ENCODE measurements at regions not wholly inside any gene's neighbourhood (a gene's known extent, or its start where the extent isn't known, plus 50 kb on each side); places are given as distances from the start of the nearest gene placed in this dataset.

- H3K27me3 Mint-ChIP-seq, result peaks cover 8 to 40% of the 10 kb centered on the region in 2 donors
- H3K27me3 ChIP-seq (ENCODE audit: insufficient read depth, low read length, poor library complexity, severe bottlenecking), result peaks cover 4% of the 10 kb centered on the region
- peaks cover 17% of the 10 kb centered on the region for H3K4me1 ChIP-seq (ENCODE audit: insufficient read depth, low read length)
- H3K4me1 Mint-ChIP-seq, result no peaks in the 10 kb centered on the region
- DNase-seq, result no peak
- H3K9me3 Mint-ChIP-seq, result no peaks in the 10 kb centered on the region
- POLR2A ChIA-PET, result no interaction called here
- no peaks in the 10 kb centered on the region for H3K36me3 ChIP-seq (ENCODE audit: insufficient read depth, low read length)
- H3K9me3 ChIP-seq (ENCODE audit: low read length), result no peaks in the 10 kb centered on the region
- CTCF ChIA-PET, result interaction anchor here (2.1 kb wide), 1 partner anchor 13 kb away, joined by 4 read pairs; no protein-coding TSS in a partner anchor
- no peak overlapping the region for H3K27ac Mint-ChIP-seq
- H3K4me3 ChIP-seq (ENCODE audit: low read length), result no peak overlapping the region
- no peaks in the 10 kb centered on the region for H3K36me3 Mint-ChIP-seq
- H3K4me3 Mint-ChIP-seq, result no peak overlapping the region
- no peak overlapping the region for H3K27ac ChIP-seq (ENCODE audit: low read depth, low read length)
Measured at GRCh38 chr6:40328986-40329545, 258.1 kb downstream of the LRFN2 start.

- H3K4me1 Mint-ChIP-seq, result no peaks in the 10 kb centered on the region
- Histone ChIP-seq H3K4me1 (ENCODE audit: insufficient read depth, low read length) (peaks cover 17% of the 10 kb centered on the region), H3K27ac (ENCODE audit: low read depth, low read length) (no peak overlapping the region), H3K4me3 (ENCODE audit: low read length) (no peak overlapping the region), H3K36me3 (ENCODE audit: insufficient read depth, low read length) (no peaks in the 10 kb centered on the region), H3K9me3 (ENCODE audit: low read length) (no peaks in the 10 kb centered on the region), H3K27me3 (ENCODE audit: insufficient read depth, low read length, poor library complexity, severe bottlenecking) (peaks cover 4% of the 10 kb centered on the region)
- no peak overlapping the region for H3K4me3 Mint-ChIP-seq
- DNase-seq, result no peak
- peaks cover 8 to 45% of the 10 kb centered on the region in 2 donors for H3K27me3 Mint-ChIP-seq
- no peaks in the 10 kb centered on the region for H3K36me3 Mint-ChIP-seq
- POLR2A ChIA-PET, result no interaction called here
- no peaks in the 10 kb centered on the region for H3K9me3 Mint-ChIP-seq
- CTCF ChIA-PET, result interaction anchor here (1.2 to 2.1 kb wide), 2 partner anchors 12 to 20 kb away, joined by 3 to 4 read pairs; no protein-coding TSS in a partner anchor
- no peak overlapping the region for H3K27ac Mint-ChIP-seq
Measured at GRCh38 chr6:40328386-40328985, 258.7 kb downstream of the LRFN2 start.

GRCh38 chr6:40326714-40327421 lies 260.3 kb downstream of the LRFN2 start:
- CTCF ChIA-PET, result interaction anchor here (0.7 to 2.1 kb wide), 2 partner anchors 10 to 11 kb away, joined by 3 to 4 read pairs; no protein-coding TSS in a partner anchor
- Mint-ChIP-seq H3K4me3 (no peak overlapping the region), H3K27ac (no peak overlapping the region)

GRCh38 chr6:40325791-40326190 lies 261.4 kb downstream of the LRFN2 start:
- DNase-seq, result no peak
- H3K4me3 Mint-ChIP-seq, result no peak overlapping the region
- peaks cover 17% of the 10 kb centered on the region for H3K4me1 ChIP-seq (ENCODE audit: insufficient read depth, low read length)
- no peaks in the 10 kb centered on the region for H3K9me3 Mint-ChIP-seq
- H3K27me3 ChIP-seq (ENCODE audit: insufficient read depth, low read length, poor library complexity, severe bottlenecking), result peaks cover 4% of the 10 kb centered on the region
- no peaks in the 10 kb centered on the region for H3K36me3 ChIP-seq (ENCODE audit: insufficient read depth, low read length)
- no peaks in the 10 kb centered on the region for H3K9me3 ChIP-seq (ENCODE audit: low read length)
- H3K27me3 Mint-ChIP-seq, result peaks cover 14 to 66% of the 10 kb centered on the region in 2 donors
- no peak overlapping the region for H3K27ac ChIP-seq (ENCODE audit: low read depth, low read length)
- H3K36me3 Mint-ChIP-seq, result no peaks in the 10 kb centered on the region
- ChIA-PET CTCF (no interaction called here), POLR2A (no interaction called here)
- no peak overlapping the region for H3K4me3 ChIP-seq (ENCODE audit: low read length)
- no peak overlapping the region for H3K27ac Mint-ChIP-seq
- H3K4me1 Mint-ChIP-seq, result no peaks in the 10 kb centered on the region

More at GRCh38 chr6:40326714-40327421, 260.3 kb downstream of the LRFN2 start:
- no peaks in the 10 kb centered on the region for H3K4me1 Mint-ChIP-seq
- no peaks in the 10 kb centered on the region for H3K36me3 Mint-ChIP-seq
- H3K4me1 ChIP-seq (ENCODE audit: insufficient read depth, low read length), result peaks cover 17% of the 10 kb centered on the region
- peaks cover 10 to 57% of the 10 kb centered on the region in 2 donors for H3K27me3 Mint-ChIP-seq
- no peak overlapping the region for H3K27ac ChIP-seq (ENCODE audit: low read depth, low read length)
- POLR2A ChIA-PET, result no interaction called here
- H3K9me3 Mint-ChIP-seq, result no peaks in the 10 kb centered on the region
- H3K9me3 ChIP-seq (ENCODE audit: low read length), result no peaks in the 10 kb centered on the region
- no peak overlapping the region for H3K4me3 ChIP-seq (ENCODE audit: low read length)
- H3K36me3 ChIP-seq (ENCODE audit: insufficient read depth, low read length), result no peaks in the 10 kb centered on the region
- DNase-seq, result no peak
- H3K27me3 ChIP-seq (ENCODE audit: insufficient read depth, low read length, poor library complexity, severe bottlenecking), result peaks cover 4% of the 10 kb centered on the region

GRCh38 chr6:40325041-40325440 lies 262.1 kb downstream of the LRFN2 start:
- Histone ChIP-seq H3K27me3 (ENCODE audit: insufficient read depth, low read length, poor library complexity, severe bottlenecking) (peaks cover 4% of the 10 kb centered on the region), H3K4me1 (ENCODE audit: insufficient read depth, low read length) (peaks cover 17% of the 10 kb centered on the region), H3K4me3 (ENCODE audit: low read length) (no peak overlapping the region), H3K36me3 (ENCODE audit: insufficient read depth, low read length) (no peaks in the 10 kb centered on the region), H3K9me3 (ENCODE audit: low read length) (no peaks in the 10 kb centered on the region), H3K27ac (ENCODE audit: low read depth, low read length) (no peak overlapping the region)
- DNase-seq, result no peak
- ChIA-PET POLR2A (no interaction called here), CTCF (no interaction called here)
- peaks cover 0 to 5% (median 0%) of the 10 kb centered on the region in 5 donors for H3K9me3 Mint-ChIP-seq
- no peaks in the 10 kb centered on the region for H3K4me1 Mint-ChIP-seq
- H3K36me3 Mint-ChIP-seq, result no peaks in the 10 kb centered on the region
- no peak overlapping the region for H3K4me3 Mint-ChIP-seq
- peaks cover 14 to 66% of the 10 kb centered on the region in 2 donors for H3K27me3 Mint-ChIP-seq
- peak overlapping the region in 1 of 8 donors; percentile 21 for H3K27ac Mint-ChIP-seq

- H3K27ac ChIP-seq (ENCODE audit: low read depth, low read length), result no peak overlapping the region
- no peak overlapping the region for H3K27ac Mint-ChIP-seq
- H3K9me3 Mint-ChIP-seq, result peaks cover 0 to 7% (median 2%) of the 10 kb centered on the region in 5 donors
- peaks cover 4% of the 10 kb centered on the region for H3K27me3 ChIP-seq (ENCODE audit: insufficient read depth, low read length, poor library complexity, severe bottlenecking)
- no peak overlapping the region for H3K4me3 Mint-ChIP-seq
- H3K27me3 Mint-ChIP-seq, result peaks cover 14 to 65% of the 10 kb centered on the region in 2 donors
- no peaks in the 10 kb centered on the region for H3K36me3 Mint-ChIP-seq
- H3K9me3 ChIP-seq (ENCODE audit: low read length), result no peaks in the 10 kb centered on the region
- ChIA-PET CTCF (no interaction called here), POLR2A (no interaction called here)
- H3K4me3 ChIP-seq (ENCODE audit: low read length), result no peak overlapping the region
- H3K4me1 Mint-ChIP-seq, result no peaks in the 10 kb centered on the region
- peaks cover 13% of the 10 kb centered on the region for H3K4me1 ChIP-seq (ENCODE audit: insufficient read depth, low read length)
- no peaks in the 10 kb centered on the region for H3K36me3 ChIP-seq (ENCODE audit: insufficient read depth, low read length)
- DNase-seq, result no peak
Measured at GRCh38 chr6:40323881-40324634, 263.1 kb downstream of the LRFN2 start.

- Mint-ChIP-seq H3K36me3 (no peaks in the 10 kb centered on the region), H3K9me3 (peaks cover 0 to 10% (median 2%) of the 10 kb centered on the region in 5 donors), H3K27ac (no peak overlapping the region), H3K4me3 (no peak overlapping the region), H3K27me3 (peaks cover 11 to 52% of the 10 kb centered on the region in 2 donors), H3K4me1 (no peaks in the 10 kb centered on the region)
- POLR2A ChIA-PET, result no interaction called here
- H3K36me3 ChIP-seq (ENCODE audit: insufficient read depth, low read length), result no peaks in the 10 kb centered on the region
- H3K4me1 ChIP-seq (ENCODE audit: insufficient read depth, low read length), result peaks cover 5% of the 10 kb centered on the region
- H3K27me3 ChIP-seq (ENCODE audit: insufficient read depth, low read length, poor library complexity, severe bottlenecking), result no peaks in the 10 kb centered on the region
- CTCF ChIA-PET, result no interaction called here
- H3K4me3 ChIP-seq (ENCODE audit: low read length), result no peak overlapping the region
- DNase-seq, result no peak
- no peak overlapping the region for H3K27ac ChIP-seq (ENCODE audit: low read depth, low read length)
- no peaks in the 10 kb centered on the region for H3K9me3 ChIP-seq (ENCODE audit: low read length)
Measured at GRCh38 chr6:40322336-40322735, 264.8 kb downstream of the LRFN2 start.

- Histone ChIP-seq H3K36me3 (ENCODE audit: insufficient read depth, low read length) (no peaks in the 10 kb centered on the region), H3K4me1 (ENCODE audit: insufficient read depth, low read length) (peaks cover 5% of the 10 kb centered on the region), H3K27me3 (ENCODE audit: insufficient read depth, low read length, poor library complexity, severe bottlenecking) (no peaks in the 10 kb centered on the region), H3K27ac (ENCODE audit: low read depth, low read length) (no peak overlapping the region), H3K9me3 (ENCODE audit: low read length) (no peaks in the 10 kb centered on the region), H3K4me3 (ENCODE audit: low read length) (no peak overlapping the region)
- DNase-seq, result no peak
- Mint-ChIP-seq H3K27ac (no peak overlapping the region), H3K36me3 (no peaks in the 10 kb centered on the region), H3K9me3 (peaks cover 0 to 10% (median 3%) of the 10 kb centered on the region in 5 donors), H3K27me3 (peaks cover 11 to 52% of the 10 kb centered on the region in 2 donors), H3K4me1 (no peaks in the 10 kb centered on the region), H3K4me3 (no peak overlapping the region)
- ChIA-PET CTCF (no interaction called here), POLR2A (no interaction called here)
Measured at GRCh38 chr6:40321616-40322015, 265.5 kb downstream of the LRFN2 start.

All from CD8-positive, alpha-beta memory T cell (primary cell).